CD4-positive, CD25-positive, alpha-beta regulatory T cell (primary cell): ENCODE measurements at regions not wholly inside any gene's neighbourhood (a gene's known extent, or its start where the extent isn't known, plus 50 kb on each side); places are given as distances from the start of the nearest gene placed in this dataset.
"Not testable (repeated sequence)": the region's sequence is repeated elsewhere in the genome, so short reads cannot be mapped to it uniquely, and the experiment has no call there.

Experiments used
- ATAC-seq, 2 donors: fragments of 150-1000 bp; cut with Tn5 transposase; one replicate each; pipeline ENCODE4 v1.10.0; 2021; ENCODE audit warnings: low read depth in 2 of 2, moderate number of reproducible peaks in 2 of 2, moderate library complexity in 1 of 2
- DNase-seq, 3 donors: peaks; one replicate each; pipeline versions ENCODE4 v3.0.0 to v3.0.0-alpha.2; 2012 to 2022; ENCODE audit warnings: mixed read lengths in 1 of 3
- H3K27ac ChIP-seq: one replicate; pipeline ENCODE4 v1.7.0; 2013; ENCODE audit warnings: mild to moderate bottlenecking, low read length; ENCODE audit not compliant: insufficient read depth, poor library complexity, severe bottlenecking
- H3K27me3 ChIP-seq: one replicate; pipeline ENCODE4 v1.7.0; 2013; ENCODE audit warnings: low read length; ENCODE audit not compliant: control insufficient read depth, insufficient read depth
- H3K36me3 ChIP-seq: one replicate; pipeline ENCODE4 v1.7.0; 2013; ENCODE audit warnings: mild to moderate bottlenecking, low read length, moderate library complexity; ENCODE audit not compliant: control insufficient read depth, insufficient read depth
- H3K4me1 ChIP-seq: 2 replicates; pipeline ENCODE4 v1.7.0; 2013; ENCODE audit warnings: mild to moderate bottlenecking, low read length; ENCODE audit not compliant: insufficient read depth, control insufficient read depth, poor library complexity, severe bottlenecking
- H3K4me3 ChIP-seq: one replicate; pipeline ENCODE4 v1.7.0; 2013; ENCODE audit warnings: low read depth, mild to moderate bottlenecking, low read length, moderate library complexity
- H3K9me3 ChIP-seq, 2 experiments: 1 replicate in 1 of 2; 2 replicates in 1 of 2; pipeline ENCODE4 v1.7.0; 2013; ENCODE audit warnings: low read length in 2 of 2, mild to moderate bottlenecking in 1 of 2, moderate library complexity in 1 of 2; ENCODE audit not compliant: control insufficient read depth in 2 of 2
- H3K27ac Mint-ChIP-seq, 3 donors: one replicate each; pipeline ENCODE4 v1.8.0; 2020 to 2022; ENCODE audit warnings: mild to moderate bottlenecking in 3 of 3, mixed read lengths in 3 of 3, moderate library complexity in 2 of 3
- H3K27me3 Mint-ChIP-seq: one replicate; pipeline ENCODE4 v1.8.0; 2022; ENCODE audit warnings: mild to moderate bottlenecking, mixed read lengths
- H3K36me3 Mint-ChIP-seq: one replicate; pipeline ENCODE4 v1.8.0; 2020; ENCODE audit warnings: mixed read lengths
- H3K4me1 Mint-ChIP-seq, 4 donors: one replicate each; pipeline ENCODE4 v1.8.0; 2020 to 2022; ENCODE audit warnings: mixed read lengths in 4 of 4, mild to moderate bottlenecking in 1 of 4
- H3K4me3 Mint-ChIP-seq, 4 donors: one replicate each; pipeline ENCODE4 v1.8.0; 2020 to 2022; ENCODE audit warnings: mild to moderate bottlenecking in 4 of 4, mixed read lengths in 4 of 4, moderate library complexity in 3 of 4
- H3K9me3 Mint-ChIP-seq, 7 donors: one replicate each; pipeline ENCODE4 v1.8.0; 2020 to 2022; ENCODE audit warnings: mixed read lengths in 7 of 7, mild to moderate bottlenecking in 3 of 7, moderate library complexity in 2 of 7

GRCh38 chr13:32840113-32840512, 176.1 kb upstream of the KL start:
- no peak overlapping the region for H3K4me3 Mint-ChIP-seq

GRCh38 chr13:32840989-32841713, 175.1 kb upstream of the KL start:
- Histone ChIP-seq H3K9me3 (no peaks in the 10 kb centered on the region), H3K4me1 (no peaks in the 10 kb centered on the region), H3K27ac (no peak overlapping the region), H3K4me3 (no peak overlapping the region), H3K36me3 (no peaks in the 10 kb centered on the region), H3K27me3 (peaks cover 2% of the 10 kb centered on the region)
- H3K36me3 Mint-ChIP-seq, result no peaks in the 10 kb centered on the region
- no peak for ATAC-seq
- peaks cover 0 to 1% (median 0%) of the 10 kb centered on the region in 7 donors for H3K9me3 Mint-ChIP-seq
- no peak overlapping the region for H3K27ac Mint-ChIP-seq
- DNase-seq, result peak in 1 of 3 donors; percentile 4
- peaks cover 0 to 8% (median 2%) of the 10 kb centered on the region in 4 donors for H3K4me1 Mint-ChIP-seq
- H3K27me3 Mint-ChIP-seq, result no peaks in the 10 kb centered on the region
- no peak overlapping the region for H3K4me3 Mint-ChIP-seq

More at GRCh38 chr13:32840113-32840512, 176.1 kb upstream of the KL start:
- no peak overlapping the region for H3K27ac ChIP-seq
- no peaks in the 10 kb centered on the region for H3K36me3 ChIP-seq
- H3K27me3 Mint-ChIP-seq, result no peaks in the 10 kb centered on the region
- ATAC-seq, result no peak
- no peaks in the 10 kb centered on the region for H3K36me3 Mint-ChIP-seq
- peaks cover 0 to 7% (median 0%) of the 10 kb centered on the region in 7 donors for H3K9me3 Mint-ChIP-seq
- peaks cover 2% of the 10 kb centered on the region for H3K27me3 ChIP-seq
- H3K9me3 ChIP-seq, result no peaks in the 10 kb centered on the region
- no peaks in the 10 kb centered on the region for H3K4me1 ChIP-seq
- H3K4me3 ChIP-seq, result no peak overlapping the region
- no peak overlapping the region for H3K27ac Mint-ChIP-seq
- DNase-seq, result no peak
- H3K4me1 Mint-ChIP-seq, result peaks cover 0 to 8% (median 2%) of the 10 kb centered on the region in 4 donors

GRCh38 chr13:32845952-32846950, 170.0 kb upstream of the KL start:
- Mint-ChIP-seq H3K27ac (no peak overlapping the region), H3K9me3 (no peaks in the 10 kb centered on the region)

GRCh38 chr13:32847976-32848375, 168.2 kb upstream of the KL start:
- H3K36me3 Mint-ChIP-seq, ATAC-seq, H3K27me3 ChIP-seq, H3K4me1 Mint-ChIP-seq, H3K4me3 Mint-ChIP-seq, H3K9me3 Mint-ChIP-seq, H3K4me1 ChIP-seq, H3K27ac ChIP-seq, H3K9me3 ChIP-seq, H3K36me3 ChIP-seq, H3K27ac Mint-ChIP-seq, H3K4me3 ChIP-seq, DNase-seq: not testable (repeated sequence)
- H3K27me3 Mint-ChIP-seq, result peaks cover 12% of the 10 kb centered on the region

More at GRCh38 chr13:32845952-32846950, 170.0 kb upstream of the KL start:
- ATAC-seq (no peak), DNase-seq (no peak)
- Histone ChIP-seq H3K4me1 (no peaks in the 10 kb centered on the region), H3K27me3 (no peaks in the 10 kb centered on the region), H3K36me3 (no peaks in the 10 kb centered on the region), H3K4me3 (no peak overlapping the region), H3K9me3 (no peaks in the 10 kb centered on the region), H3K27ac (no peak overlapping the region)
- H3K27me3 Mint-ChIP-seq, result peaks cover 1% of the 10 kb centered on the region
- no peaks in the 10 kb centered on the region for H3K36me3 Mint-ChIP-seq
- H3K4me3 Mint-ChIP-seq, result no peak overlapping the region
- H3K4me1 Mint-ChIP-seq, result no peaks in the 10 kb centered on the region

GRCh38 chr13:32849369-32849768, 166.9 kb upstream of the KL start:
- no peaks in the 10 kb centered on the region for H3K9me3 Mint-ChIP-seq
- no peak overlapping the region for H3K27ac Mint-ChIP-seq
- Histone ChIP-seq H3K27ac (no peak overlapping the region), H3K27me3 (no peaks in the 10 kb centered on the region), H3K36me3 (no peaks in the 10 kb centered on the region), H3K9me3 (no peaks in the 10 kb centered on the region), H3K4me3 (no peak overlapping the region), H3K4me1 (no peaks in the 10 kb centered on the region)
- peaks cover 20% of the 10 kb centered on the region for H3K27me3 Mint-ChIP-seq
- no peaks in the 10 kb centered on the region for H3K4me1 Mint-ChIP-seq
- DNase-seq (no peak), ATAC-seq (no peak)
- H3K36me3 Mint-ChIP-seq, result no peaks in the 10 kb centered on the region
- no peak overlapping the region for H3K4me3 Mint-ChIP-seq

GRCh38 chr13:32850316-32851052, 165.7 kb upstream of the KL start:
- Histone ChIP-seq H3K4me1 (no peaks in the 10 kb centered on the region), H3K36me3 (no peaks in the 10 kb centered on the region), H3K4me3 (no peak overlapping the region), H3K27me3 (no peaks in the 10 kb centered on the region), H3K27ac (no peak overlapping the region), H3K9me3 (no peaks in the 10 kb centered on the region)
- Mint-ChIP-seq H3K4me3 (no peak overlapping the region), H3K27ac (no peak overlapping the region), H3K4me1 (no peaks in the 10 kb centered on the region), H3K9me3 (no peaks in the 10 kb centered on the region), H3K36me3 (no peaks in the 10 kb centered on the region), H3K27me3 (peaks cover 20% of the 10 kb centered on the region)
- no peak for ATAC-seq
- DNase-seq, result no peak
